Vagina (tissue), 2 donors: ENCODE measurements at regions not wholly inside any gene's neighbourhood (a gene's known extent, or its start where the extent isn't known, plus 50 kb on each side); places are given as distances from the start of the nearest gene placed in this dataset.

Experiments
- CTCF ChIP-seq, 3 experiments: fragments of 450-650 bp in 2 of 3; fragments of 200-600 bp in 1 of 3; sonication (generic) in 1 of 3; IDR thresholded peaks; one replicate each; pipeline ENCODE4 v1.5.1; 2017 to 2019; ENCODE audit warnings: antibody characterized with exemption in 3 of 3, mild to moderate bottlenecking in 2 of 3, moderate library complexity in 2 of 3
- POLR2A ChIP-seq, 2 donors: fragments of 450-650 bp; IDR thresholded peaks; one replicate each; pipeline ENCODE4 v1.6.1; 2017; ENCODE audit warnings: antibody characterized with exemption in 2 of 2, mild to moderate bottlenecking in 2 of 2, moderate library complexity in 2 of 2
- POLR2AphosphoS5 ChIP-seq, 2 donors: sonication (generic); formaldehyde crosslinking; IDR thresholded peaks; one replicate each; pipeline ENCODE4 v1.9.0; 2017; ENCODE audit warnings: antibody characterized with exemption in 2 of 2, mild to moderate bottlenecking in 2 of 2, low read depth in 1 of 2; ENCODE audit not compliant: insufficient read depth in 1 of 2

GRCh38 chr13:83221813-83222241, 660.4 kb downstream of the SLITRK1 start:
- no peak for TF ChIP-seq POLR2AphosphoS5 (IDR thresholded peaks at IDR 0.05; ENCODE audit: insufficient read depth in 1 of 2, low read depth in 1 of 2)
- no peak for TF ChIP-seq CTCF (IDR thresholded peaks at IDR 0.05)
- no peak for TF ChIP-seq POLR2A (IDR thresholded peaks at IDR 0.05)
